Muscle of leg (tissue), 3 donors: ENCODE measurements at regions not wholly inside any gene's neighbourhood (a gene's known extent, or its start where the extent isn't known, plus 50 kb on each side); places are given as distances from the start of the nearest gene placed in this dataset.
A peak's percentile ranks its signal among the peaks of the same experiment; 100 is the strongest.
"Not testable (repeated sequence)": the region's sequence is repeated elsewhere in the genome, so short reads cannot be mapped to it uniquely, and the experiment has no call there.

Experiments used
- DNase-seq: peaks from one replicate; pipeline ENCODE4 v3.0.0; 2013
- H3K27ac ChIP-seq: one replicate; pipeline ENCODE4 v1.5.1; 2013; ENCODE audit warnings: mild to moderate bottlenecking, low read length, control low read depth
- H3K27me3 ChIP-seq: one replicate; pipeline ENCODE4 v1.6.1; 2013; ENCODE audit warnings: low read length; ENCODE audit not compliant: control insufficient read depth, insufficient read depth
- H3K36me3 ChIP-seq: one replicate; pipeline ENCODE4 v1.6.1; 2013; ENCODE audit warnings: low read length; ENCODE audit not compliant: control insufficient read depth, insufficient read depth
- H3K4me1 ChIP-seq: one replicate; pipeline ENCODE4 v1.6.1; 2013; ENCODE audit warnings: low read length; ENCODE audit not compliant: control insufficient read depth, insufficient read depth
- H3K4me3 ChIP-seq: one replicate; pipeline ENCODE4 v1.5.1; 2013; ENCODE audit warnings: low read length, control low read depth
- H3K9me3 ChIP-seq: replicated peaks from 2 replicates; pipeline ENCODE4 v1.6.1; 2013; ENCODE audit warnings: low read depth, low read length; ENCODE audit not compliant: control insufficient read depth
- WGBS: methylation state at CpG from one replicate; pipeline ENCODE4 v1.1.5; 2013; ENCODE audit warnings: missing lambda C conversion rate; ENCODE audit not compliant: insufficient coverage; 5-methylcytosine and 5-hydroxymethylcytosine counted together

DNA sequence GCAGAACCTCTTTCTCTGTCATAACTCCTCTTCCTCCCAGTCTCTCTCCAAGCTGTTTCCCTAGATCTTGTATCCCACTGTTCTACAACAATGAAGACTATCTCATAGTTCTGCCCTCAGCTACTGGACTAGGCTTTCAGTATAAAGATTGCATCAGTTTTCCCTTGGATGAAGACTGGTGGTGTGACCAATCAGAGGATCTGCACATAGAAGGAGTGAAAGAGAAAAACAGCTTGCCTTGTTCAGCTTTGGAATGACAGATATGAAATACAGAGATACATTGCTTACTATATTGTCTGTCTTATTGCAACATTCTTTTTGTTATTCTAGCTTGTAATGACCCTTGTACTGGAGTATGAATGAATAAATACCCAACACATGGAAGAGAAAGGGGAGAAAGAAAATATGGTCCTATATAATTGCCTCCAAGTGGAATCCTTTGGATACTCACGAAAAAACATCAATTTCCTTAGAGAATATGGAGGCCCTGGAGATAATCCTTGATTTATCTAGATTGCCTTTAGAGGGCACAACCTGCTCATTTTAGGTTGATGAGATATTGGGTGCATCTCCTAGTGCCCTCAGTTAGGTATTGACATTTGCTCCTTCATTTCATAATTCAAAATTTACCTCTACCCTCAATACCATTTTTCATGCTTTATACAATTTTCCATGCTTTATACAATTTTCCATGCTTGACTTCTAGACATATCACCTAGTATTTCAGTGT lies 395.8 kb downstream of the NAF1 start:
- Histone ChIP-seq H3K9me3 (no peaks in the 10 kb centered on the region), H3K27ac (no peak overlapping the region), H3K4me3 (no peak overlapping the region), H3K36me3 (no peaks in the 10 kb centered on the region), H3K4me1 (no peaks in the 10 kb centered on the region), H3K27me3 (no peaks in the 10 kb centered on the region)
- WGBS: no CpG with 5 or more reads among the region's 1 CpG
- no peak for DNase-seq

DNA sequence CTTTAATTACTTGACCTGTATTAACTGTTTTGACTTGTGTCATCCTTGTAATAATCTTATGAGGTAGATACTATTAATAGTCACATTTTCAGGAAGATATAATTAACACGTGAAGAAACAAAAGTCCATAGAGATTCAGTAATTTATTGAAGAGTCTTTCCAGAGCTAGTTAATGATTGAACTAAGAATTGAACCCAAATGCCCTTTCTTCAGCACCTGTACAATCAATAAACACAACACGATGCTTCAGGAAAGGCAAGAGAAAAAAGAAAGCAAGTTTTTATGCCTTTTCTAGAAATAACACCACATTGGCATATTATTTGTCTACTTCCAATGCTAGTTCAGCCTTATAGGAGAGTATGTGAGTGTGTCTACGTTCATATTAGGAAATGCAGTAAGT lies 399.6 kb downstream of the NAF1 start:
- H3K36me3 ChIP-seq: no peaks in the 10 kb centered on the region
- H3K4me1 ChIP-seq: no peaks in the 10 kb centered on the region
- WGBS: no CpG with 5 or more reads among the region's 3 CpGs
- H3K27me3 ChIP-seq: no peaks in the 10 kb centered on the region
- DNase-seq: no peak
- no peak overlapping the region for H3K4me3 ChIP-seq
- no peaks in the 10 kb centered on the region for H3K9me3 ChIP-seq
- no peak overlapping the region for H3K27ac ChIP-seq

DNA sequence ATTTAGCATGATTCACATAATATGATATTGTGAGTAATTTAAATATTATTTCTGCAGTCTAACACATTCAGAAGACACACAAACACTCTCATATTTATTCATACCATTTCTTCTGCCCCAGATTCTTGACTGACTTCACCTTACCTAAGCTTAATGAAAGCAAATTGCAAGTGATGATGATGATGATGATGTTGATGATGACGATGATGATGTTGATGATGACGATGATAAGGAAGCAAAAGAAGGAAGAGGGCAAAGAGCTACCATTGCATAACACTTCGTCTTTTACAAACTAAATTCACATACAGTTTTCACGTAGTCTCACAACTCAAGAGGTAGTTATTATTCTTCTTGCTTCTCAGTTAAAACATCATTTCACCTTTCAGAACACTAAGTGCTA lies 404.7 kb downstream of the NAF1 start:
- Histone ChIP-seq H3K27ac (no peak overlapping the region), H3K9me3 (no peaks in the 10 kb centered on the region), H3K36me3 (no peaks in the 10 kb centered on the region), H3K4me3 (no peak overlapping the region), H3K27me3 (no peaks in the 10 kb centered on the region), H3K4me1 (no peaks in the 10 kb centered on the region)
- WGBS: no CpG with 5 or more reads among the region's 4 CpGs
- DNase-seq: no peak

DNA sequence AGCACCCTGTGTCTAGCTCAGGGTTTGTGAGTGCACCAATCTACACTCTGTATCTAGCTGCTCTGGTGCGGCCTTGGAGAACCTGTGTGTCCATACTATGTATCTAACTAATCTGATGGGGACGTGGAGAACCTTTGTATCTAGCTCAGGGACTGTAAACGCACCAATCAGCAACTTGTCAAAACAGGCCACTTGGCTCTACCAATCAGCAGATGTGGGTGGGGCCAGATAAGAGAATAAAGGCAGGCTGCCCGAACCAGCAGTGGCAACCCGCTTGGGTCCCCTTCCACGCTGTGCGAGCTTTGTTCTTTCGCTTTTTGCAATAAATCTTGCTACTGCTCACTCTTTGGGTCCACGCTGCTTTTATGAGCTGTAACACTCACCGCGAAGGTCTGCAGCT lies 426.5 kb downstream of the NAF1 start:
- not testable (repeated sequence) for H3K4me1 ChIP-seq, H3K9me3 ChIP-seq, H3K27me3 ChIP-seq, DNase-seq, H3K4me3 ChIP-seq, H3K36me3 ChIP-seq, H3K27ac ChIP-seq
- 86% methylated on average over 11 of the region's 11 CpGs for WGBS

DNA sequence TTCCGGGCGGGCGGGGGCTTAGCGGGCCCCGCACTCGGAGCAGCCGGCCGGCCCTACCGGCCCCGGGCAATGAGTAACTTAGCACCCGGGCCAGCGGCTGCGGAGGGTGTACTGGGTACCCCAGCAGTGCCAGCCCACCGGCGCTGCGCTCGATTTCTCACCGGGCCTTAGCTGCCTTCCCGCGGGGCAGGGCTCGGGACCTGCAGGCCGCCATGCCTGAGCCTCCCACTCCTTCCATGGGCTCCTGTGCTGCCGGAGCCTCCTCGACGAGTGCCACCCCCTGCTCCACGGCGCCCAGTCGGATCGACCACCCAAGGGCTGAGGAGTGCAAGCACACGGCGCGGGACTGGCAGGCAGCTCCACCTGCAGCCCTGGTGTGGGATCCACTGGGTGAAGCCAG lies 427.1 kb downstream of the NAF1 start:
- not testable (repeated sequence) for H3K4me1 ChIP-seq, H3K4me3 ChIP-seq, H3K9me3 ChIP-seq, H3K27me3 ChIP-seq, DNase-seq, H3K36me3 ChIP-seq, H3K27ac ChIP-seq
- 92% methylated on average over 23 of the region's 32 CpGs for WGBS

DNA sequence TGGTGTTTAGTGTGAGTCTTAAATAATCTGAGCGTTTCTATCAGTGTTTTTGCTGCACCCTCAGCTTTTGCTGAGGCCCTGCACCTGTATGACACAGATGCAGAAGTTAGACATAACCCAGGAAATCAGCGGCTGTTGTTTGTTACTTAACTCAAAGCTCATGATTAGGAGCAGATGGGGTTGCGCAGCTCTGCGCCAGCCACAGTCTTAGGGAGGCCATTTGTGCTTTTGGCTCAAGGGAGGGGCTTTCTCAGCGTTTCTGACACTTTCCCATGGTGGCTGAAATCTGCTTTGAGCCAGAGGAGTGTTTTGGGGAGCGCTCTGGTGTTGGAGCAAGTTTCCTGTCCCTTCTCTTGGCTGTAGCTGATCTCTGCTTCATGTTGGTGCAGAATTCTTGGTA lies 433.8 kb downstream of the NAF1 start:
- WGBS: 28% methylated on average over 2 of the region's 6 CpGs
- DNase-seq: peak; percentile 63
- H3K4me1 ChIP-seq: peaks cover 2% of the 10 kb centered on the region

DNA sequence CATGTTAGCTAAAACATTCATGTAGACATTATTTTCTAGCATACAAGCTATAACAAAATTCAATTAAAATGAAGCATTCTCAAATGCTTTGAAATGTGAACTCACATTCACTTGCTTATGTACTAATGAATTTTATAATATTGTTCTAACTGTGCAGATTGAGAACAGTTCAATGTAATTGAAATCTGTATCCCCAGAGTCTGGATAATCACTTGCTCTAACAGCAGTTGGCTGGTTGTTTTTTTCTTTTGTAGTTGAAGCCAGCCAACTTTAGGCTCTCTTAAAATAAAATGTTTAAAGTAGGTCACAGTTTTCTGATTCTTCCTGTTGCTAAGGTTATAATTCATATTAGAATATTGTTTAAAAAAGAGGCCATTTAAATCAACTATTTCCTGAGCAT lies 438.9 kb downstream of the NAF1 start:
- peak; percentile 40 for DNase-seq
- H3K36me3 ChIP-seq: no peaks in the 10 kb centered on the region
- H3K27ac ChIP-seq: no peak overlapping the region
- no peak overlapping the region for H3K4me3 ChIP-seq
- H3K27me3 ChIP-seq: no peaks in the 10 kb centered on the region
- H3K4me1 ChIP-seq: no peaks in the 10 kb centered on the region
- no peaks in the 10 kb centered on the region for H3K9me3 ChIP-seq

More for the DNA sequence above, 433.8 kb downstream of the NAF1 start:
- Histone ChIP-seq H3K9me3 (no peaks in the 10 kb centered on the region), H3K36me3 (no peaks in the 10 kb centered on the region), H3K27me3 (no peaks in the 10 kb centered on the region), H3K27ac (no peak overlapping the region), H3K4me3 (no peak overlapping the region)

DNA sequence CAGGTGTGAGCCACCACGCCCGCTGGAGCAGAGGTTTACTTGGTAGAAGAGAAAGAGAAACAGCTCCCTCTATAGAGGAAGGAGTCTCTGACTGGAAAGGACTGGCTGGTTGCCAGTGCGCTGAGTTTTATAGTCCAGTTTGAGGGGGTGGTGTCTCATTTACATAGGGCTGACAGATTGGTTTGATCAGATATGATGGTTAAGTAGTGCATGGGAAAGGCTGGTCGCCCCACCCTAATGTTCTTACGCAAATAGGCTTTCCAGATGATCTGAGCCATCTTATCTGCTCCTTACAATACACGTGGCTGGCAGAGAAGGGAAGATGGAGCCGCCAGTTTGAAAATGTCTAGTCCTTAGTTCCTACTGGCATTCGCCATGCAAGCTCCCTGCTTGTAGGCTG lies 439.5 kb downstream of the NAF1 start:
- Histone ChIP-seq H3K27me3 (no peaks in the 10 kb centered on the region), H3K9me3 (no peaks in the 10 kb centered on the region), H3K36me3 (no peaks in the 10 kb centered on the region), H3K4me1 (no peaks in the 10 kb centered on the region), H3K4me3 (no peak overlapping the region), H3K27ac (no peak overlapping the region)
- WGBS: 100% methylated on average over 1 of the region's 8 CpGs
- no peak for DNase-seq

DNA sequence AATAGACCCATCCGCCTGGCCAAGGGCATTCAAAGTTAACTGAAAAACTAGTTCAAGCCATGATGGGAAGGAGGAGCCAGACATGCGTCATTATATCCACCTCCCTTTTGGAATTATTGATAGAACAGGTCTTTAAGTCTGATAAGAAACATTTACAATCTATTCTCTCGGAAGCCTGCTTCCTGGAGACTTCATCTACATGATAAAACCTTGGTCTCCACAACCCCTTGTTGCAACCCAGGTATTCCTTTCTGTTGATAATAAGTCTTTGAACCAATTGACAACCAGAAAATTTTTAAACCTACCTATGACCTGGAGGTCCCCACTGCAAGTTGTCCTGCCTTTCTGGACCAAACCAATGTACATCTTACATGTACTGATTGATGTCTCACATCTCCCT lies 451.3 kb downstream of the NAF1 start:
- WGBS: no CpG with 5 or more reads among the region's 3 CpGs
- H3K27ac ChIP-seq: no peak overlapping the region
- H3K4me3 ChIP-seq: no peak overlapping the region
- no peaks in the 10 kb centered on the region for H3K27me3 ChIP-seq
- no peaks in the 10 kb centered on the region for H3K9me3 ChIP-seq
- DNase-seq: no peak
- H3K36me3 ChIP-seq: no peaks in the 10 kb centered on the region
- no peaks in the 10 kb centered on the region for H3K4me1 ChIP-seq

DNA sequence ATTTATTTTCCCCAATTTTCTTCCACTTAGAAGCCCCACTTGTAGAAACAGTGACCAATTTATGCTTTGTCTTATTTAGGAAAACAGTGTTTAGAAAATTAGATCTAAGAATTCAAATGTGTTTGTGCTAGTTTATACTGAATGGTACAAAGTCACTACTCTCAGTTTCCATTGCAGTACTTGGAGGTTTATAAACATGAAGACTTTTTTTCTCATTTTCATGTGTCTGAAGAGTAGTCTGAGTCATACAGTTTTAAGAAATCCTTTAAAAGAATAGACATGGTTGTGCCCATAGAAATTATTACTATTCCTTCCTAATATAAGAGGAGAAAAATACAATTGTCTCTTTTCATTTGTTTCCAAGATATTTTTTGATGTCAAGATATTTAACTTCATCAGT lies 458.7 kb downstream of the NAF1 start:
- no peaks in the 10 kb centered on the region for H3K9me3 ChIP-seq
- H3K27me3 ChIP-seq: no peaks in the 10 kb centered on the region
- no peak overlapping the region for H3K4me3 ChIP-seq
- H3K4me1 ChIP-seq: no peaks in the 10 kb centered on the region
- no peak for DNase-seq
- no peaks in the 10 kb centered on the region for H3K36me3 ChIP-seq
- no peak overlapping the region for H3K27ac ChIP-seq

DNA sequence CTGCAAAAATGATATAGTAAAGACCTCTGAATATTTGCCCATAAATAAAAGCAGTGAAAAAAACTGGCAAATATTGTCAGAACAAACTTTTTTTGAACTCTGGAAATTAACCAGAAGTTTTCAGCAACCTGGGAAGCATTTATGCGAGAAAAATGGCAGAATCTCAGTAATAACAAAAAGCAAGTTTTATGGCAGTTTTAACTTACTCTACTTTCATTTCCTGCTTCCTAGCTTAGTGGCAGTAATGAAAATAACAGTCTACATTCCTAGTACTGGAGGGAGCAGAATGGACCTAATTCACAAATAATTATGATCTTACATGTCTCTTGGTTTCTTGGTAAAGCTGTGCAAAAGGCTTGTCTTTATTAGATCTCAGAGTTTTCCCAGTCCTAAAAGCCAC lies 460.1 kb downstream of the NAF1 start:
- WGBS: no CpG with 5 or more reads among the region's 1 CpG
- no peaks in the 10 kb centered on the region for H3K4me1 ChIP-seq
- H3K27ac ChIP-seq: peak overlapping the region; percentile 53
- no peaks in the 10 kb centered on the region for H3K9me3 ChIP-seq
- no peaks in the 10 kb centered on the region for H3K27me3 ChIP-seq
- DNase-seq: peak; percentile 80
- H3K36me3 ChIP-seq: no peaks in the 10 kb centered on the region
- H3K4me3 ChIP-seq: no peak overlapping the region
